Right lobe of liver (tissue), 4 donors: ENCODE measurements at regions not wholly inside any gene's neighbourhood (a gene's known extent, or its start where the extent isn't known, plus 50 kb on each side); places are given as distances from the start of the nearest gene placed in this dataset.

Experiments
- POLR2A ChIP-seq: fragments of 450-650 bp; IDR thresholded peaks from one replicate; pipeline ENCODE4 v1.6.1; 2017; ENCODE audit warnings: antibody characterized with exemption, mild to moderate bottlenecking
- TF ChIP-seq, protein P1 (sequence below), 4 donors: fragments of 200-600 bp in 3 of 4; fragments of 450-650 bp in 1 of 4; IDR thresholded peaks; one replicate each; pipeline versions ENCODE4 v1.5.1 to v1.8.0; 2016 to 2022; ENCODE audit warnings: antibody characterized with exemption in 4 of 4, mild to moderate bottlenecking in 2 of 4
- donor health status: DM: no; HTN: no; CAD: no.
- donor health status: DM: no; HTN: no; CAD: no.
- donor health status: DM: no; HTN: yes; CAD: no.

- no peak for TF ChIP-seq POLR2A
- TF ChIP-seq, protein P1, sequence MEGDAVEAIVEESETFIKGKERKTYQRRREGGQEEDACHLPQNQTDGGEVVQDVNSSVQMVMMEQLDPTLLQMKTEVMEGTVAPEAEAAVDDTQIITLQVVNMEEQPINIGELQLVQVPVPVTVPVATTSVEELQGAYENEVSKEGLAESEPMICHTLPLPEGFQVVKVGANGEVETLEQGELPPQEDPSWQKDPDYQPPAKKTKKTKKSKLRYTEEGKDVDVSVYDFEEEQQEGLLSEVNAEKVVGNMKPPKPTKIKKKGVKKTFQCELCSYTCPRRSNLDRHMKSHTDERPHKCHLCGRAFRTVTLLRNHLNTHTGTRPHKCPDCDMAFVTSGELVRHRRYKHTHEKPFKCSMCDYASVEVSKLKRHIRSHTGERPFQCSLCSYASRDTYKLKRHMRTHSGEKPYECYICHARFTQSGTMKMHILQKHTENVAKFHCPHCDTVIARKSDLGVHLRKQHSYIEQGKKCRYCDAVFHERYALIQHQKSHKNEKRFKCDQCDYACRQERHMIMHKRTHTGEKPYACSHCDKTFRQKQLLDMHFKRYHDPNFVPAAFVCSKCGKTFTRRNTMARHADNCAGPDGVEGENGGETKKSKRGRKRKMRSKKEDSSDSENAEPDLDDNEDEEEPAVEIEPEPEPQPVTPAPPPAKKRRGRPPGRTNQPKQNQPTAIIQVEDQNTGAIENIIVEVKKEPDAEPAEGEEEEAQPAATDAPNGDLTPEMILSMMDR (IDR thresholded peaks at IDR 0.05): no peak
Observed at GRCh38 chrX:19270727-19271126, 73.0 kb upstream of the PDHA1 start.
